ENCODE measurements at regions not wholly inside any gene's neighbourhood (a gene's known extent, or its start where the extent isn't known, plus 50 kb on each side); places are given as distances from the start of the nearest gene placed in this dataset.
"Not testable (repeated sequence)": the region's sequence is repeated elsewhere in the genome, so short reads cannot be mapped to it uniquely, and the experiment has no call there.

GRCh38 chr9:97219443-97220140, 87.9 kb upstream of the CCDC180 start:
- not testable (repeated sequence) for H3K27ac Mint-ChIP-seq
- intact Hi-C loops (cut with micrococcal nuclease): loop anchor here (2.0 to 5.0 kb wide), 3 partner anchors 19 to 362 kb away; no protein-coding TSS in a partner anchor

DNA sequence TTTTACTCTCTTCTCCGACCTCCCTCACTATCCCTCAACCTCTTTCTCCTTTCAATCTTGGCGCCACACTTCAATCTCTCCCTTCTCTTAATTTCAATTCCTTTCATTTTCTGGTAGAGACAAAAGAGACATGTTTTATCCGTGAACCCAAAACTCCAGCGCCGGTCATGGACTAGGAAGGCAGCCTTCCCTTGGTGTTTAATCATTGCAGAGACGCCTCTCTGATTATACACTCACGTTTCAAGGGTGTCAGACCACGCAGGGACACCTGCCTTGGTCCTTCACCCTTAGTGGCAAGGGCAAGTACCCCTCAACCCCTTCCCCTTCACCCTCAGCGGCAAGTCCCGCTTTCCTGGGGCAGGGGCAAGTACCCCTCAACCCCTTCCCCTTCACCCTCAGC, 92.3 kb upstream of the CCDC180 start:
- DNase-seq; H3K27ac Mint-ChIP-seq; CTCF ChIA-PET; POLR2A ChIA-PET; H3K4me1 Mint-ChIP-seq; H3K27me3 ChIP-seq (ENCODE audit: control insufficient read depth in 2 of 2, insufficient read depth in 2 of 2, low read length in 2 of 2); ATAC-seq; H3K4me3 ChIP-seq (ENCODE audit: low read length); intact Hi-C loops (cut with micrococcal nuclease); H3K4me1 ChIP-seq (ENCODE audit: control insufficient read depth in 2 of 2, insufficient read depth in 2 of 2, low read length in 2 of 2); H3K27ac ChIP-seq (ENCODE audit: low read depth, low read length); H3K4me3 Mint-ChIP-seq; H3K36me3 Mint-ChIP-seq; H3K9me3 ChIP-seq (ENCODE audit: control insufficient read depth in 2 of 3, low read length in 3 of 3); H3K36me3 ChIP-seq (ENCODE audit: control insufficient read depth in 2 of 3, insufficient read depth in 3 of 3, low read length in 3 of 3); H3K9me3 Mint-ChIP-seq: not testable (repeated sequence)
- peaks cover 7 to 42% (median 29%) of the 10 kb centered on the region in 5 donors for H3K27me3 Mint-ChIP-seq

More at GRCh38 chr9:97219443-97220140, 87.9 kb upstream of the CCDC180 start:
- H3K27me3 ChIP-seq (ENCODE audit: control insufficient read depth in 2 of 2, insufficient read depth in 2 of 2, low read length in 2 of 2); ATAC-seq; DNase-seq; H3K9me3 Mint-ChIP-seq; H3K27ac ChIP-seq (ENCODE audit: low read depth, low read length); CTCF ChIA-PET; H3K4me3 ChIP-seq (ENCODE audit: low read length); H3K36me3 ChIP-seq (ENCODE audit: control insufficient read depth in 2 of 3, insufficient read depth in 3 of 3, low read length in 3 of 3); H3K4me1 ChIP-seq (ENCODE audit: control insufficient read depth in 2 of 2, insufficient read depth in 2 of 2, low read length in 2 of 2); H3K4me3 Mint-ChIP-seq; H3K9me3 ChIP-seq (ENCODE audit: control insufficient read depth in 2 of 3, low read length in 3 of 3); H3K36me3 Mint-ChIP-seq; POLR2A ChIA-PET: not testable (repeated sequence)
- Mint-ChIP-seq H3K4me1 (peaks cover 4 to 11% (median 6%) of the 10 kb centered on the region in 7 donors), H3K27me3 (peaks cover 40 to 68% (median 56%) of the 10 kb centered on the region in 5 donors)

DNA sequence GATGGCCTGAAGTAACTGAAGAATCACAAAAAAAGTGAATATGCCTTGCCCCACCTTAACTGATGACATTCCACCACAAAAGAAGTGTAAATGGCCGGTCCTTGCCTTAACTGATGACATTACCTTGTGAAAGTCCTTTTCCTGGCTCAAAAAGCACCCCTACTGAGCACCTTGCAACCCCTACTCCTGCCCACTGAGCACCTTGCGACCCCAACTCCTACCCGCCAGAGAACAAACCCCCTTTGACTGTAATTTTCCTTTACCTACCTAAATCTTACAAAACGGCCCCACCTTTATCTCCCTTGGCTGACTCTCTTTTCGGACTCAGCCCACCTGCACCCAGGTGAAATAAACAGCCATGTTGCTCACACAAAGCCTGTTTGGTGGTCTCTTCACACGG, 92.9 kb upstream of the CCDC180 start:
- intact Hi-C loops (cut with micrococcal nuclease); POLR2A ChIA-PET; H3K9me3 Mint-ChIP-seq; H3K4me1 Mint-ChIP-seq; H3K27ac ChIP-seq (ENCODE audit: low read depth, low read length); H3K9me3 ChIP-seq (ENCODE audit: control insufficient read depth in 2 of 3, low read length in 3 of 3); H3K4me1 ChIP-seq (ENCODE audit: control insufficient read depth in 2 of 2, insufficient read depth in 2 of 2, low read length in 2 of 2); H3K27me3 ChIP-seq (ENCODE audit: control insufficient read depth in 2 of 2, insufficient read depth in 2 of 2, low read length in 2 of 2); H3K36me3 ChIP-seq (ENCODE audit: control insufficient read depth in 2 of 3, insufficient read depth in 3 of 3, low read length in 3 of 3); DNase-seq; ATAC-seq; H3K4me3 ChIP-seq (ENCODE audit: low read length); H3K36me3 Mint-ChIP-seq; H3K27ac Mint-ChIP-seq; CTCF ChIA-PET; H3K4me3 Mint-ChIP-seq: not testable (repeated sequence)
- peaks cover 2 to 37% (median 23%) of the 10 kb centered on the region in 5 donors for H3K27me3 Mint-ChIP-seq

DNA sequence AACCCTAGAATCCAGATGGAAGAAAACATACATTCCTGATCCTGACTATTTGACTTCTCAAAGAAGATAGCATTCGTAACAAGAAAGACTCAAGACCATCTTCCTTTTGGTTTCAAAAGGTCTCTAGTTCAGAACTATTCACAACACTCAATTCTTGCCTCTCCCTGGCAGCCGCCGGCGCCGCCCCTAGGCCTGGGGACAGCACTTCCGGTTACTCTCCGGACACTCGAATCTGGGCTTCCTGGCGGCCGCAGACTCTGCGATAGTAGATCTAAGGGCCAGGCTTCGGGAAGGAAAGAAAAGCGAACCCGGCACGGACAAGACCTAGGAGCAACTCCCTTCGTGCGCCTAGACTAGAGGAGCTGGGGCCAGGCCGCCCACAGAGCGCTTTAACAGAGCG, 107.8 kb upstream of the CCDC180 start:
- DNase-seq; H3K4me3 Mint-ChIP-seq; H3K4me1 ChIP-seq (ENCODE audit: control insufficient read depth in 2 of 2, insufficient read depth in 2 of 2, low read length in 2 of 2); H3K36me3 Mint-ChIP-seq; H3K27me3 Mint-ChIP-seq; CTCF ChIA-PET; ATAC-seq; H3K27me3 ChIP-seq (ENCODE audit: control insufficient read depth in 2 of 2, insufficient read depth in 2 of 2, low read length in 2 of 2); H3K27ac ChIP-seq (ENCODE audit: low read depth, low read length); H3K4me1 Mint-ChIP-seq; H3K4me3 ChIP-seq (ENCODE audit: low read length); POLR2A ChIA-PET; H3K27ac Mint-ChIP-seq; H3K36me3 ChIP-seq (ENCODE audit: control insufficient read depth in 2 of 3, insufficient read depth in 3 of 3, low read length in 3 of 3); intact Hi-C loops (cut with micrococcal nuclease); H3K9me3 ChIP-seq (ENCODE audit: control insufficient read depth in 2 of 3, low read length in 3 of 3): not testable (repeated sequence)
- H3K9me3 Mint-ChIP-seq: peaks cover 0 to 50% (median 10%) of the 10 kb centered on the region in 11 donors

DNA sequence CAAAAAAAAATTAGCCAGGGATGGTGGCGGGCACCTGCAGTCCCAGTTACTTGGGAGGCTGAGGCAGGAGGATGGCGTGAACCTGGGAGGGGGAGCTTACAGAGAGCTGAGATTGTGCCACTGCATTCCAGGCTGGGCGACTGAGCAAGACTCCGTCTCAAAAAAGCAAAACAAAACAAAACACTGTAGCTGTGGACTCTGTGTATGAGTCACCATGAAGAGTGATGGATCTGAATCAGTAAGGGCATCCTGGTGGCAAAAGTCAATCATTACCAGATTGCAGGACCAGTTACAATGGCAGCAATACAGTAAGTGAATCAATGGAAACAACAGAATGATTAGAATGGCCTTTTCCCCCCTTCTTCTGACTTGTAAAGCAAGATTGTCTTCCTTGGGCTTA, 113.7 kb upstream of the CCDC180 start:
- DNase-seq; H3K27me3 Mint-ChIP-seq; CTCF ChIA-PET; H3K4me1 Mint-ChIP-seq; H3K4me3 ChIP-seq (ENCODE audit: low read length); H3K36me3 Mint-ChIP-seq; H3K4me1 ChIP-seq (ENCODE audit: control insufficient read depth in 2 of 2, insufficient read depth in 2 of 2, low read length in 2 of 2); ATAC-seq; H3K27ac Mint-ChIP-seq; POLR2A ChIA-PET; H3K27ac ChIP-seq (ENCODE audit: low read depth, low read length); H3K27me3 ChIP-seq (ENCODE audit: control insufficient read depth in 2 of 2, insufficient read depth in 2 of 2, low read length in 2 of 2); H3K36me3 ChIP-seq (ENCODE audit: control insufficient read depth in 2 of 3, insufficient read depth in 3 of 3, low read length in 3 of 3); intact Hi-C loops (cut with micrococcal nuclease); H3K4me3 Mint-ChIP-seq; H3K9me3 ChIP-seq (ENCODE audit: control insufficient read depth in 2 of 3, low read length in 3 of 3): not testable (repeated sequence)
- peaks cover 0 to 10% (median 0%) of the 10 kb centered on the region in 11 donors for H3K9me3 Mint-ChIP-seq

DNA sequence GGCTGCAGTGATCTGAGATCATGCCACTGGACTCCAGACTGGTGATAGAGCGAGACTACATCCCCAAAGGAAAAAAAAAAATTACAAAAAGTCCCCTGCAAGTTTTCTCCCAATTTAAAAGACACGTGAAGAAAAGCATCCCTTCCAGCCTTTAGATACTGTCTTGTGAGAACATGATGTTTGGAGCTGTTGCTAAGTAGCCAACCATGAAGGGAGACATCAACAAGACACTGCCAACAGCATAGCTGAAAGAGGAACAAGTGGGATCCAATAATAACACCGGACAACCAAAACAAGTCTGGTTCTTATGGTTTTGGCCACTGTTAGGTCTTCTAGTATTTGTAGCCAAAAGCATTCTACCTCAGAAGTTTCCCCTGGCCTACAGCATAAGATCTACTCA, 118.9 kb upstream of the CCDC180 start:
- no peak overlapping the region for H3K4me3 ChIP-seq (ENCODE audit: low read length)
- Mint-ChIP-seq H3K4me1 (no peaks in the 10 kb centered on the region), H3K4me3 (no peak overlapping the region), H3K36me3 (peaks cover 0 to 8% (median 0%) of the 10 kb centered on the region in 5 donors), H3K27ac (no peak overlapping the region), H3K9me3 (peaks cover 0 to 5% (median 0%) of the 10 kb centered on the region in 11 donors), H3K27me3 (peaks cover 0 to 4% (median 0%) of the 10 kb centered on the region in 5 donors)
- ChIA-PET POLR2A (interaction anchor here (0.6 kb wide), 1 partner anchor 9 kb away, joined by 3 read pairs; no protein-coding TSS in a partner anchor), CTCF (no interaction called here)
- H3K27me3 ChIP-seq (ENCODE audit: control insufficient read depth in 2 of 2, insufficient read depth in 2 of 2, low read length in 2 of 2): no peaks in the 10 kb centered on the region
- no peaks in the 10 kb centered on the region for H3K9me3 ChIP-seq (ENCODE audit: control insufficient read depth in 2 of 3, low read length in 3 of 3)
- no peak for DNase-seq
- ATAC-seq: no peak
- H3K27ac ChIP-seq (ENCODE audit: low read depth, low read length): no peak overlapping the region
- H3K36me3 ChIP-seq (ENCODE audit: control insufficient read depth in 2 of 3, insufficient read depth in 3 of 3, low read length in 3 of 3): no peaks in the 10 kb centered on the region
- no peaks in the 10 kb centered on the region for H3K4me1 ChIP-seq (ENCODE audit: control insufficient read depth in 2 of 2, insufficient read depth in 2 of 2, low read length in 2 of 2)
- intact Hi-C loops (cut with micrococcal nuclease): no loop called here

GRCh38 chr9:97187706-97188105, 119.8 kb upstream of the CCDC180 start:
- H3K27ac Mint-ChIP-seq; ATAC-seq; DNase-seq; H3K27me3 ChIP-seq (ENCODE audit: control insufficient read depth in 2 of 2, insufficient read depth in 2 of 2, low read length in 2 of 2); H3K4me3 ChIP-seq (ENCODE audit: low read length); CTCF ChIA-PET; H3K4me1 Mint-ChIP-seq; H3K4me1 ChIP-seq (ENCODE audit: control insufficient read depth in 2 of 2, insufficient read depth in 2 of 2, low read length in 2 of 2); H3K9me3 Mint-ChIP-seq; H3K36me3 ChIP-seq (ENCODE audit: control insufficient read depth in 2 of 3, insufficient read depth in 3 of 3, low read length in 3 of 3); H3K27me3 Mint-ChIP-seq; H3K9me3 ChIP-seq (ENCODE audit: control insufficient read depth in 2 of 3, low read length in 3 of 3); intact Hi-C loops (cut with micrococcal nuclease); H3K27ac ChIP-seq (ENCODE audit: low read depth, low read length); POLR2A ChIA-PET; H3K4me3 Mint-ChIP-seq: not testable (repeated sequence)
- peaks cover 0 to 12% (median 0%) of the 10 kb centered on the region in 5 donors for H3K36me3 Mint-ChIP-seq
